CD4-positive, alpha-beta memory T cell (primary cell): ENCODE measurements at regions not wholly inside any gene's neighbourhood (a gene's known extent, or its start where the extent isn't known, plus 50 kb on each side); places are given as distances from the start of the nearest gene placed in this dataset.
A peak's percentile ranks its signal among the peaks of the same experiment; 100 is the strongest.

Experiments used
- CTCF ChIA-PET: fragments of 350-600 bp; sonication (Branson Sonifier 250); formaldehyde crosslinking; loops from one replicate; lab custom pipeline; 2021; ENCODE audit warnings: inconsistent platforms; ENCODE audit not compliant: partially characterized antibody; lab: Charles Lee
- POLR2A ChIA-PET: fragments of 350-600 bp; sonication (Branson Sonifier 250); formaldehyde crosslinking; loops from one replicate; lab custom pipeline; 2021; ENCODE audit not compliant: partially characterized antibody; lab: Charles Lee
- DNase-seq, 5 donors: peaks; one replicate each; pipeline versions ENCODE4 v3.0.0 to v3.0.0-alpha.2; 2020 to 2022; ENCODE audit warnings: mixed read lengths in 1 of 5
- H3K27ac ChIP-seq: one replicate; pipeline ENCODE4 v1.7.0; 2013; ENCODE audit warnings: low read depth, low read length
- H3K27me3 ChIP-seq: 2 replicates; pipeline ENCODE4 v1.7.0; 2013; ENCODE audit warnings: mild to moderate bottlenecking, low read length, moderate library complexity; ENCODE audit not compliant: insufficient read depth
- H3K36me3 ChIP-seq: 2 replicates; pipeline ENCODE4 v1.7.0; 2013; ENCODE audit warnings: mild to moderate bottlenecking, low read length, moderate library complexity; ENCODE audit not compliant: insufficient read depth
- H3K4me1 ChIP-seq: 2 replicates; pipeline ENCODE4 v1.7.0; 2013; ENCODE audit warnings: mild to moderate bottlenecking, low read length, moderate library complexity; ENCODE audit not compliant: insufficient read depth
- H3K4me3 ChIP-seq, 2 donors: one replicate each; pipeline ENCODE4 v1.7.0; 2013; ENCODE audit warnings: low read length in 2 of 2, mild to moderate bottlenecking in 1 of 2
- H3K9me3 ChIP-seq, 2 donors: one replicate each; pipeline ENCODE4 v1.7.0; 2013; ENCODE audit warnings: low read length in 2 of 2, control low read depth in 1 of 2; ENCODE audit not compliant: control insufficient read depth in 1 of 2
- H3K27ac Mint-ChIP-seq, 7 donors: one replicate each; pipeline ENCODE4 v1.8.0; 2020 to 2021; ENCODE audit warnings: mixed read lengths in 7 of 7, mild to moderate bottlenecking in 6 of 7, inconsistent platforms in 3 of 7, moderate library complexity in 3 of 7
- H3K27me3 Mint-ChIP-seq, 2 donors: one replicate each; pipeline ENCODE4 v1.8.0; 2020 to 2021; ENCODE audit warnings: mixed read lengths in 2 of 2
- H3K36me3 Mint-ChIP-seq, 2 donors: one replicate each; pipeline ENCODE4 v1.8.0; 2020 to 2021; ENCODE audit warnings: mixed read lengths in 2 of 2, inconsistent platforms in 1 of 2, mild to moderate bottlenecking in 1 of 2
- H3K4me1 Mint-ChIP-seq, 4 donors: one replicate each; pipeline ENCODE4 v1.8.0; 2020 to 2021; ENCODE audit warnings: mixed read lengths in 4 of 4, mild to moderate bottlenecking in 1 of 4
- H3K4me3 Mint-ChIP-seq, 8 donors: one replicate each; pipeline ENCODE4 v1.8.0; 2020 to 2021; ENCODE audit warnings: mixed read lengths in 8 of 8, mild to moderate bottlenecking in 7 of 8, moderate library complexity in 6 of 8, inconsistent platforms in 3 of 8
- H3K9me3 Mint-ChIP-seq, 8 donors: one replicate each; pipeline ENCODE4 v1.8.0; 2020 to 2021; ENCODE audit warnings: mixed read lengths in 8 of 8, mild to moderate bottlenecking in 5 of 8, inconsistent platforms in 3 of 8, moderate library complexity in 1 of 8
- intact Hi-C: fragments of 100-400 bp; cut with micrococcal nuclease; formaldehyde crosslinking; loops from one replicate; pipeline ENCODE4 v1.15.1; 2023

DNA sequence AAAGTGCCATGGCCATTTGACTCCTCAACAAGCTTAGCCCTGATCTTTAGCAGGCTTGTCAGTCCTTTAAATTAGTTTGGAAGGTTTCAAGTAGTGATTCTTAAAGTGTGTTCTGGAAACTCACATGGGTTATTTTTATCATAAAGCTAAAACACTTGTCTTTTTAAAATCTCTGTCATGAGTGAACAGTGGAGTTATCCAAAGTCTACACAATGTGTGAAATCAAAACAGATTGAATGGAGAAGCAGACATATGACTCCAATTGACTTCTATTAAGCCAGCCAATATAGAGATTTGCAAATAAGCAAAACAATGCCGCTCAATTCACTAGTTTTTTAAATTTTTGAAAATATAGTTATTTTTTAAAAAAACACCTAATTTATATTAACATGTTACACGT, 53.3 kb upstream of the SORCS3 start:
- Histone ChIP-seq H3K27me3 (no peaks in the 10 kb centered on the region), H3K4me3 (no peak overlapping the region), H3K27ac (no peak overlapping the region), H3K9me3 (no peaks in the 10 kb centered on the region), H3K36me3 (no peaks in the 10 kb centered on the region), H3K4me1 (peaks cover 16% of the 10 kb centered on the region)
- peak overlapping the region in 1 of 7 donors; percentile 37 for H3K27ac Mint-ChIP-seq
- intact Hi-C loops = no loop called here
- ChIA-PET POLR2A (no interaction called here), CTCF (interaction anchor here (0.7 to 1.7 kb wide), 2 partner anchors 8 to 9 kb away, joined by 3 to 5 read pairs; no protein-coding TSS in a partner anchor)
- peaks cover 3 to 9% of the 10 kb centered on the region in 2 donors for H3K27me3 Mint-ChIP-seq
- H3K36me3 Mint-ChIP-seq = no peaks in the 10 kb centered on the region
- no peaks in the 10 kb centered on the region for H3K9me3 Mint-ChIP-seq
- no peak for DNase-seq
- H3K4me1 Mint-ChIP-seq = peaks cover 12 to 23% (median 22%) of the 10 kb centered on the region in 4 donors
- H3K4me3 Mint-ChIP-seq = peak overlapping the region in 2 of 8 donors; percentile 13 to 53

DNA sequence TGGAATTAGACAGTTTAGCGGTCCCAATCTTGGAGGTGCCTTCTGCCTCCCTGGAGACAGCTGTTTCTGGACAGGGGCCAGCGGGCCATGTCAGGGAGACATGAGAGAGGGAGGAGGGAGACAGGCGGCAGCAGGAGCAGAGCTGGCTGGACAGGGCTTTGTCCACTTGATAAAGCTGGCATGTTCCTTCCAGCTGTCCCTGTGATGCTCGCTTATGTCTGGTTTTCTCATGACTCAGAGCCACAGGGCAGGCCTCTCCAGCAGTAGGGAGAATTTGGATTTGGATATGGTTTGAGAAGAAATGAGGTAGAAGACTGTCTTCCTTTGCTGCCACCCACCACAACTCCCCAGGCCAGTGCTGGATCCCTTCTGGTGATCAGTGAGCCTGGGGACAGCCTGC, 51.7 kb upstream of the SORCS3 start:
- H3K4me1 ChIP-seq = peaks cover 16% of the 10 kb centered on the region
- no peaks in the 10 kb centered on the region for H3K27me3 ChIP-seq
- H3K4me1 Mint-ChIP-seq = peaks cover 12 to 23% (median 22%) of the 10 kb centered on the region in 4 donors
- no peak overlapping the region for H3K27ac ChIP-seq
- intact Hi-C loops = no loop called here
- no peaks in the 10 kb centered on the region for H3K9me3 ChIP-seq
- no peaks in the 10 kb centered on the region for H3K36me3 Mint-ChIP-seq
- H3K27me3 Mint-ChIP-seq = peaks cover 6% of the 10 kb centered on the region in 2 donors
- no peak for DNase-seq
- ChIA-PET POLR2A (no interaction called here), CTCF (interaction anchor here (1.7 kb wide), 1 partner anchor 10 kb away, joined by 5 read pairs; no protein-coding TSS in a partner anchor)
- no peak overlapping the region for H3K4me3 ChIP-seq
- H3K9me3 Mint-ChIP-seq = no peaks in the 10 kb centered on the region
- H3K4me3 Mint-ChIP-seq = no peak overlapping the region
- H3K27ac Mint-ChIP-seq = no peak overlapping the region
- no peaks in the 10 kb centered on the region for H3K36me3 ChIP-seq

DNA sequence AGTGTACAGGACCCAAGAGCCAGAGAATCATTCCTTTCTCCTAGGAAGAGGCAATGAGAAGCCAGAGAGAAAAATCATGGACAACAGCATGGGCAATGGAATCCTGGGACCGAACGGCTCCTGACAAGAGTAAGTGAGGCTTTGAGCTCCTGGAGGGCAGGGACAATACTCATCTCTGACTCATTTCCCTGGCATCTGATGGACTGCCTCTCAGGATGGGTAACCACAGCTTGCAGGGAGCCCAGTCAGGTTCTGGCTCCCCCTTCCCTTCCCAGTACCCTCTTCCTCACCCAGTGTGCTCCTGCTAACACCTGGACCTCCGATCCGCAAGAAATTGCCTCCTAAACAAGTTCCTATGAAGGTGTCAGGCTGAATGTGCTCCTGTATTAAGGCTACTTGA, 51.2 kb upstream of the SORCS3 start:
- CTCF ChIA-PET = interaction anchor here (0.5 to 0.9 kb wide), 2 partner anchors 9 to 918 kb away, joined by 3 to 4 read pairs; no protein-coding TSS in a partner anchor
- no peak overlapping the region for H3K4me3 ChIP-seq
- H3K36me3 Mint-ChIP-seq = no peaks in the 10 kb centered on the region
- H3K4me1 ChIP-seq = peaks cover 16% of the 10 kb centered on the region
- DNase-seq = no peak
- H3K27ac ChIP-seq = no peak overlapping the region
- H3K9me3 Mint-ChIP-seq = no peaks in the 10 kb centered on the region
- no peaks in the 10 kb centered on the region for H3K36me3 ChIP-seq
- no peaks in the 10 kb centered on the region for H3K9me3 ChIP-seq
- H3K27ac Mint-ChIP-seq = no peak overlapping the region
- H3K4me1 Mint-ChIP-seq = peaks cover 12 to 23% (median 22%) of the 10 kb centered on the region in 4 donors
- no peaks in the 10 kb centered on the region for H3K27me3 ChIP-seq
- H3K4me3 Mint-ChIP-seq = no peak overlapping the region
- peaks cover 7 to 8% of the 10 kb centered on the region in 2 donors for H3K27me3 Mint-ChIP-seq
- POLR2A ChIA-PET = no interaction called here
- intact Hi-C loops = no loop called here
